SU-DHL-6 (cell line): ENCODE measurements at regions not wholly inside any gene's neighbourhood (a gene's known extent, or its start where the extent isn't known, plus 50 kb on each side); places are given as distances from the start of the nearest gene placed in this dataset.

Source experiments
- H2AFZ ChIP-seq: fragments of 200-600 bp; sonication (generic); 2 replicates; pipeline ENCODE4 v1.6.1; 2014; ENCODE audit warnings: low read depth, mild to moderate bottlenecking, moderate library complexity, mixed read lengths, antibody characterized with exemption, low read length; ENCODE audit not compliant: severe bottlenecking
- H3F3A ChIP-seq: fragments of 200-600 bp; shearing (Covaris generic); 2 replicates; pipeline ENCODE4 v1.6.0; 2016; ENCODE audit warnings: antibody characterized with exemption, mild to moderate bottlenecking; ENCODE audit not compliant: insufficient read depth
- H3K27ac ChIP-seq: fragments of 200-600 bp; sonication (generic); 2 replicates; pipeline ENCODE4 v1.5.1; 2016; ENCODE audit warnings: low read depth, mild to moderate bottlenecking, low read length, moderate library complexity, mixed read lengths
- H3K27me3 ChIP-seq: fragments of 200-600 bp; sonication (generic), shearing (Covaris generic); 2 replicates; pipeline ENCODE4 v1.6.0; 2014; ENCODE audit warnings: mild to moderate bottlenecking, low read length
- H3K36me3 ChIP-seq: fragments of 200-600 bp; sonication (generic); 2 replicates; pipeline ENCODE4 v1.6.1; 2014; ENCODE audit warnings: mild to moderate bottlenecking, low read length, mixed read lengths
- H3K4me2 ChIP-seq: fragments of 300-600, 200-600 bp; shearing (Covaris generic), sonication (generic); 2 replicates; pipeline ENCODE4 v1.6.0; 2014; ENCODE audit warnings: low read length, low read depth, mild to moderate bottlenecking; ENCODE audit not compliant: poor library complexity, severe bottlenecking
- H3K4me3 ChIP-seq: fragments of 200-600 bp; sonication (generic); 2 replicates; pipeline ENCODE4 v1.5.1; 2014; ENCODE audit warnings: antibody characterized with exemption, low read length, mild to moderate bottlenecking, mixed read lengths; ENCODE audit not compliant: insufficient read depth, poor library complexity, severe bottlenecking
- H3K79me2 ChIP-seq: fragments of 200-600 bp; sonication (generic); 2 replicates; pipeline ENCODE4 v1.6.1; 2014; ENCODE audit warnings: mild to moderate bottlenecking, low read length, moderate library complexity; ENCODE audit not compliant: insufficient read depth
- H3K9ac ChIP-seq: fragments of 200-600 bp; sonication (generic); 2 replicates; pipeline ENCODE4 v1.7.0; 2014; ENCODE audit warnings: mild to moderate bottlenecking, low read length
- H3K9me2 ChIP-seq: fragments of 200-600 bp; sonication (generic); replicated peaks from 2 replicates; pipeline ENCODE4 v1.6.1; 2014; ENCODE audit warnings: low read length; ENCODE audit not compliant: insufficient read depth
- H3K9me3 ChIP-seq: fragments of 200-600 bp; sonication (generic); 2 replicates; pipeline ENCODE4 v1.6.1; 2014; ENCODE audit warnings: low read length, mixed read lengths; ENCODE audit not compliant: insufficient read depth
- H4K20me1 ChIP-seq: fragments of 200-600 bp; sonication (generic); 2 replicates; pipeline ENCODE4 v1.6.1; 2014; ENCODE audit warnings: low read depth, mild to moderate bottlenecking, antibody characterized with exemption, low read length, moderate library complexity, mixed read lengths
- CTCF ChIP-seq: fragments of 200-600 bp; sonication (generic); IDR thresholded peaks from one replicate; pipeline ENCODE4 v1.5.1; 2017; ENCODE audit warnings: antibody characterized with exemption, mild to moderate bottlenecking, low read length, moderate library complexity; ENCODE audit not compliant: insufficient read depth, poor library complexity, severe bottlenecking
- EZH2phosphoT487 ChIP-seq: fragments of 200-600 bp; sonication (generic), shearing (Covaris generic); conservative IDR thresholded peaks from 2 replicates; pipeline ENCODE4 v1.6.1; 2018; ENCODE audit warnings: mild to moderate bottlenecking, antibody characterized with exemption, low read length, moderate library complexity, mixed read lengths

- no peak for TF ChIP-seq EZH2phosphoT487
- TF ChIP-seq CTCF, result no peak
- H3K79me2 ChIP-seq, result no peaks in the 10 kb centered on the region
- H3K36me3 ChIP-seq, result no peaks in the 10 kb centered on the region
- H3K4me3 ChIP-seq, result no peak overlapping the region
- no peak overlapping the region for H3K4me2 ChIP-seq
- no peaks in the 10 kb centered on the region for H3F3A ChIP-seq
- no peaks in the 10 kb centered on the region for H3K9me3 ChIP-seq
- no peak overlapping the region for H3K27ac ChIP-seq
- H3K9ac ChIP-seq, result no peak overlapping the region
- H3K9me2 ChIP-seq, result no peaks in the 10 kb centered on the region
- H3K27me3 ChIP-seq, result no peaks in the 10 kb centered on the region
- no peaks in the 10 kb centered on the region for H4K20me1 ChIP-seq
- H2AFZ ChIP-seq, result no peak overlapping the region
Measured at GRCh38 chr4:52292245-52292644, 241.1 kb downstream of the SPATA18 start.

GRCh38 chr4:52296341-52296740, 245.2 kb downstream of the SPATA18 start:
- Histone ChIP-seq H4K20me1 (no peaks in the 10 kb centered on the region), H2AFZ (no peak overlapping the region), H3K36me3 (no peaks in the 10 kb centered on the region), H3K9me3 (no peaks in the 10 kb centered on the region), H3K27me3 (no peaks in the 10 kb centered on the region), H3K79me2 (no peaks in the 10 kb centered on the region), H3K9ac (no peak overlapping the region), H3F3A (no peaks in the 10 kb centered on the region), H3K9me2 (no peaks in the 10 kb centered on the region), H3K4me2 (no peak overlapping the region), H3K27ac (no peak overlapping the region), H3K4me3 (no peak overlapping the region)
- TF ChIP-seq EZH2phosphoT487 (no peak), CTCF (no peak)

GRCh38 chr4:52298444-52298843, 247.3 kb downstream of the SPATA18 start:
- Histone ChIP-seq H3K79me2 (no peaks in the 10 kb centered on the region), H3K4me3 (no peak overlapping the region), H3K36me3 (no peaks in the 10 kb centered on the region), H3K27me3 (no peaks in the 10 kb centered on the region), H3K4me2 (no peak overlapping the region), H3K9me3 (no peaks in the 10 kb centered on the region), H4K20me1 (no peaks in the 10 kb centered on the region), H3K9ac (no peak overlapping the region), H3F3A (no peaks in the 10 kb centered on the region), H2AFZ (no peak overlapping the region), H3K27ac (no peak overlapping the region), H3K9me2 (no peaks in the 10 kb centered on the region)
- TF ChIP-seq CTCF (no peak), EZH2phosphoT487 (no peak)

GRCh38 chr4:52299120-52299519, 248.0 kb downstream of the SPATA18 start:
- Histone ChIP-seq H3K27me3 (no peaks in the 10 kb centered on the region), H3K27ac (no peak overlapping the region), H3K9ac (no peak overlapping the region), H3K4me2 (no peak overlapping the region), H3K9me3 (no peaks in the 10 kb centered on the region), H3F3A (no peaks in the 10 kb centered on the region), H3K79me2 (no peaks in the 10 kb centered on the region), H3K36me3 (no peaks in the 10 kb centered on the region), H4K20me1 (no peaks in the 10 kb centered on the region), H2AFZ (no peak overlapping the region), H3K9me2 (no peaks in the 10 kb centered on the region), H3K4me3 (no peak overlapping the region)
- TF ChIP-seq CTCF (no peak), EZH2phosphoT487 (no peak)
